Activated CD4-positive, alpha-beta T cell treated with anti-CD3 and anti-CD28 coated beads, Interleukin-2, amount 10 ng/mL, durations not matched to agents 24 days and 14 days (primary cell): ENCODE measurements at regions not wholly inside any gene's neighbourhood (a gene's known extent, or its start where the extent isn't known, plus 50 kb on each side); places are given as distances from the start of the nearest gene placed in this dataset.

Experiments
- DNase-seq: peaks from one replicate; pipeline ENCODE4 v3.0.0; 2022
- H3K27ac Mint-ChIP-seq: one replicate; pipeline ENCODE4 v1.8.0; 2022; ENCODE audit warnings: mild to moderate bottlenecking, mixed read lengths
- H3K27me3 Mint-ChIP-seq: one replicate; pipeline ENCODE4 v1.8.0; 2022; ENCODE audit warnings: mixed read lengths
- H3K36me3 Mint-ChIP-seq: one replicate; pipeline ENCODE4 v1.8.0; 2022; ENCODE audit warnings: low read depth, mild to moderate bottlenecking, mixed read lengths
- H3K4me1 Mint-ChIP-seq: one replicate; pipeline ENCODE4 v1.8.0; 2021; ENCODE audit warnings: mixed read lengths
- H3K4me3 Mint-ChIP-seq: one replicate; pipeline ENCODE4 v1.8.0; 2022; ENCODE audit warnings: mild to moderate bottlenecking, moderate library complexity, mixed read lengths
- H3K9me3 Mint-ChIP-seq: one replicate; pipeline ENCODE4 v1.8.0; 2021; ENCODE audit warnings: mixed read lengths
- intact Hi-C: fragments of 100-400 bp; cut with micrococcal nuclease; formaldehyde crosslinking; loops from one replicate; pipeline ENCODE4 v1.15.1; 2023

GRCh38 chr2:217108575-217109027, 248.7 kb upstream of the TNP1 start:
- Mint-ChIP-seq H3K4me1 (peaks cover 23% of the 10 kb centered on the region), H3K4me3 (no peak overlapping the region), H3K27me3 (peaks cover 15% of the 10 kb centered on the region), H3K27ac (no peak overlapping the region), H3K36me3 (no peaks in the 10 kb centered on the region), H3K9me3 (peaks cover 12% of the 10 kb centered on the region)
- no peak for DNase-seq
- intact Hi-C loops = no loop called here

GRCh38 chr2:217108086-217108485, 248.2 kb upstream of the TNP1 start:
- H3K27ac Mint-ChIP-seq = no peak overlapping the region
- H3K9me3 Mint-ChIP-seq = peaks cover 12% of the 10 kb centered on the region
- peaks cover 23% of the 10 kb centered on the region for H3K4me1 Mint-ChIP-seq

GRCh38 chr2:217107480-217107879, 247.6 kb upstream of the TNP1 start:
- no peaks in the 10 kb centered on the region for H3K36me3 Mint-ChIP-seq
- no peak for DNase-seq
- H3K4me1 Mint-ChIP-seq = peaks cover 23% of the 10 kb centered on the region
- H3K9me3 Mint-ChIP-seq = peaks cover 12% of the 10 kb centered on the region
- no peak overlapping the region for H3K27ac Mint-ChIP-seq
- intact Hi-C loops = no loop called here
- H3K4me3 Mint-ChIP-seq = no peak overlapping the region
- peaks cover 18% of the 10 kb centered on the region for H3K27me3 Mint-ChIP-seq

More at GRCh38 chr2:217108086-217108485, 248.2 kb upstream of the TNP1 start:
- peaks cover 16% of the 10 kb centered on the region for H3K27me3 Mint-ChIP-seq
- intact Hi-C loops = no loop called here
- H3K36me3 Mint-ChIP-seq = no peaks in the 10 kb centered on the region
- no peak overlapping the region for H3K4me3 Mint-ChIP-seq
- no peak for DNase-seq

GRCh38 chr2:217106650-217107014, 246.8 kb upstream of the TNP1 start:
- peaks cover 18% of the 10 kb centered on the region for H3K9me3 Mint-ChIP-seq
- peaks cover 23% of the 10 kb centered on the region for H3K4me1 Mint-ChIP-seq
- H3K36me3 Mint-ChIP-seq = no peaks in the 10 kb centered on the region
- no peak overlapping the region for H3K4me3 Mint-ChIP-seq
- no peak for DNase-seq
- H3K27ac Mint-ChIP-seq = no peak overlapping the region
- intact Hi-C loops = no loop called here
- H3K27me3 Mint-ChIP-seq = peaks cover 17% of the 10 kb centered on the region

GRCh38 chr2:217105733-217106649, 246.1 kb upstream of the TNP1 start:
- Mint-ChIP-seq H3K4me1 (peaks cover 23% of the 10 kb centered on the region), H3K9me3 (peaks cover 18% of the 10 kb centered on the region), H3K27me3 (peaks cover 17% of the 10 kb centered on the region), H3K27ac (peak overlapping the region; percentile 55), H3K4me3 (no peak overlapping the region), H3K36me3 (no peaks in the 10 kb centered on the region)
- intact Hi-C loops = loop anchor here (2.0 kb wide), 1 partner anchor 15 kb away; no protein-coding TSS in a partner anchor
- DNase-seq = peak; percentile 63

GRCh38 chr2:217103752-217104545, 244.1 kb upstream of the TNP1 start:
- Mint-ChIP-seq H3K27me3 (peaks cover 12% of the 10 kb centered on the region), H3K27ac (no peak overlapping the region), H3K4me1 (peaks cover 23% of the 10 kb centered on the region), H3K36me3 (no peaks in the 10 kb centered on the region), H3K4me3 (no peak overlapping the region), H3K9me3 (peaks cover 12% of the 10 kb centered on the region)
- intact Hi-C loops = loop anchor here (2.0 kb wide), 1 partner anchor 13 kb away; no protein-coding TSS in a partner anchor
- DNase-seq = no peak

GRCh38 chr2:217102956-217103355, 243.1 kb upstream of the TNP1 start:
- DNase-seq = no peak
- peaks cover 12% of the 10 kb centered on the region for H3K9me3 Mint-ChIP-seq
- peaks cover 12% of the 10 kb centered on the region for H3K27me3 Mint-ChIP-seq
- H3K4me1 Mint-ChIP-seq = peaks cover 21% of the 10 kb centered on the region
- intact Hi-C loops = no loop called here
- no peak overlapping the region for H3K27ac Mint-ChIP-seq
- no peaks in the 10 kb centered on the region for H3K36me3 Mint-ChIP-seq
- no peak overlapping the region for H3K4me3 Mint-ChIP-seq

- Mint-ChIP-seq H3K9me3 (peaks cover 12% of the 10 kb centered on the region), H3K4me1 (peaks cover 21% of the 10 kb centered on the region)
- intact Hi-C loops = no loop called here
Measured at GRCh38 chr2:217101972-217102371, 242.1 kb upstream of the TNP1 start.

GRCh38 chr2:217099561-217099960, 239.7 kb upstream of the TNP1 start:
- Mint-ChIP-seq H3K36me3 (no peaks in the 10 kb centered on the region), H3K27ac (no peak overlapping the region), H3K4me1 (peaks cover 16% of the 10 kb centered on the region), H3K27me3 (peaks cover 16% of the 10 kb centered on the region), H3K4me3 (no peak overlapping the region), H3K9me3 (peaks cover 5% of the 10 kb centered on the region)
- intact Hi-C loops = no loop called here
- DNase-seq = no peak

More at GRCh38 chr2:217101972-217102371, 242.1 kb upstream of the TNP1 start:
- DNase-seq = no peak
- Mint-ChIP-seq H3K4me3 (no peak overlapping the region), H3K36me3 (no peaks in the 10 kb centered on the region), H3K27me3 (peaks cover 12% of the 10 kb centered on the region), H3K27ac (no peak overlapping the region)

GRCh38 chr2:217098435-217098834, 238.6 kb upstream of the TNP1 start:
- no peak for DNase-seq
- no peak overlapping the region for H3K27ac Mint-ChIP-seq
- intact Hi-C loops = no loop called here
- H3K4me1 Mint-ChIP-seq = peaks cover 16% of the 10 kb centered on the region
- H3K4me3 Mint-ChIP-seq = no peak overlapping the region
- H3K9me3 Mint-ChIP-seq = peaks cover 5% of the 10 kb centered on the region
- H3K36me3 Mint-ChIP-seq = no peaks in the 10 kb centered on the region
- H3K27me3 Mint-ChIP-seq = peaks cover 14% of the 10 kb centered on the region

GRCh38 chr2:217097346-217097745, 237.5 kb upstream of the TNP1 start:
- intact Hi-C loops = no loop called here
- no peak overlapping the region for H3K27ac Mint-ChIP-seq
- H3K4me1 Mint-ChIP-seq = peaks cover 16% of the 10 kb centered on the region
- H3K4me3 Mint-ChIP-seq = no peak overlapping the region
- no peaks in the 10 kb centered on the region for H3K36me3 Mint-ChIP-seq
- H3K9me3 Mint-ChIP-seq = peaks cover 5% of the 10 kb centered on the region
- peaks cover 12% of the 10 kb centered on the region for H3K27me3 Mint-ChIP-seq
- no peak for DNase-seq

GRCh38 chr2:217096474-217097225, 236.8 kb upstream of the TNP1 start:
- Mint-ChIP-seq H3K27me3 (peaks cover 8% of the 10 kb centered on the region), H3K4me1 (peaks cover 20% of the 10 kb centered on the region)

GRCh38 chr2:217095511-217096205, 235.8 kb upstream of the TNP1 start:
- Mint-ChIP-seq H3K4me3 (no peak overlapping the region), H3K27ac (no peak overlapping the region), H3K27me3 (peaks cover 8% of the 10 kb centered on the region), H3K36me3 (no peaks in the 10 kb centered on the region), H3K9me3 (peaks cover 4% of the 10 kb centered on the region), H3K4me1 (peaks cover 28% of the 10 kb centered on the region)
- DNase-seq = no peak
- intact Hi-C loops = no loop called here

More at GRCh38 chr2:217096474-217097225, 236.8 kb upstream of the TNP1 start:
- peaks cover 3% of the 10 kb centered on the region for H3K9me3 Mint-ChIP-seq
- DNase-seq = no peak
- no peak overlapping the region for H3K4me3 Mint-ChIP-seq
- no peaks in the 10 kb centered on the region for H3K36me3 Mint-ChIP-seq
- no peak overlapping the region for H3K27ac Mint-ChIP-seq
- intact Hi-C loops = no loop called here
